SH-SY5Y (cell line): ENCODE measurements at regions not wholly inside any gene's neighbourhood (a gene's known extent, or its start where the extent isn't known, plus 50 kb on each side); places are given as distances from the start of the nearest gene placed in this dataset.

ENCODE experiments used
- GATA2 ChIP-seq: IDR thresholded peaks from 2 replicates; pipeline ENCODE4 v1.6.1; 2011; ENCODE audit warnings: mild to moderate bottlenecking, low read depth, low read length
- GATA3 ChIP-seq: IDR thresholded peaks from 2 replicates; pipeline ENCODE4 v1.6.1; 2011; ENCODE audit warnings: low read depth, mild to moderate bottlenecking, low read length, moderate library complexity

DNA sequence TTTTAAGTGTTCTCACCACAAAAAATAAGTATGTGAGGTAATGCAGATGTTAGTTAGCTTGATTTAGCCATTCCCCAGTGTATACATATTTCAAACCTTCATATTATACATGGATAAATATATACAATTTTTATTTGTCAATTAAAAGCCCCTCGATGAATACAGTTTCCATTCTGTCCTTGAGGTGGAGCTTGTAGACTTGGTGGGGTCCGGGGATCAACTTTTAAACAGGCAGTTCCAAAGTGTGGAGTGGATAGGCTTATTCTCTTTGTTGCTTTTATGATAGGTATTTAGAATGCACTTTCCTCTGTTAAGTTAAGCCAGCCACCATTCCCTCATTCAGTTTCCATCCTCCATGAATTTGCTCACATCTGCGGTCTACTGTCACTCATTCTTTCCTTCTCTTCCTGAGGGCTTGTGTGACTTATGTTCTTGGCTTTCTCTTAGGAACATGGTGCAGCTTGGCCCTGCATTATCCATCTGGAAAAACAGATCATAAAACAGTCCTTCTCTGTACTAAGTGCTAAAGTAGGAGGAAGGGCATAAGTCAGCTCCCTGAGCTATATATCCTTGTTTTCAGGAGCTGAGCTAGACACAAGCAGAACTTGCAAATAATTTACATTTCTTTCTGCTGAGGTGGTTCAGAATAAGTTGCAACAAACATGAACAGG is 149.1 kb downstream of the NFKBIZ start:
- TF ChIP-seq GATA3: no peak
- TF ChIP-seq GATA2: no peak
